GM13976 (cell line): ENCODE measurements at regions not wholly inside any gene's neighbourhood (a gene's known extent, or its start where the extent isn't known, plus 50 kb on each side); places are given as distances from the start of the nearest gene placed in this dataset.

ENCODE experiments used
- DNase-seq: peaks from one replicate; pipeline ENCODE4 v3.0.0; 2012; ENCODE audit warnings: low spot score
- in situ Hi-C: fragments of 300-500 bp; cut with MboI; formaldehyde crosslinking; loops from one replicate; pipeline ENCODE4 v1.12.0; 2022; ENCODE audit warnings: low sequenced_read_pairs, mixed read lengths, inconsistent platforms; ENCODE audit not compliant: unreplicated experiment
- TF ChIP-seq, protein P1 (sequence below): IDR thresholded peaks from 2 replicates; pipeline ENCODE4 v1.5.1; 2012; ENCODE audit warnings: borderline replicate concordance, mild to moderate bottlenecking; ENCODE audit not compliant: insufficient read depth; ENCODE audit errors: extremely low read depth, missing control alignments, control extremely low read depth

- DNase-seq: no peak
- TF ChIP-seq, protein P1, sequence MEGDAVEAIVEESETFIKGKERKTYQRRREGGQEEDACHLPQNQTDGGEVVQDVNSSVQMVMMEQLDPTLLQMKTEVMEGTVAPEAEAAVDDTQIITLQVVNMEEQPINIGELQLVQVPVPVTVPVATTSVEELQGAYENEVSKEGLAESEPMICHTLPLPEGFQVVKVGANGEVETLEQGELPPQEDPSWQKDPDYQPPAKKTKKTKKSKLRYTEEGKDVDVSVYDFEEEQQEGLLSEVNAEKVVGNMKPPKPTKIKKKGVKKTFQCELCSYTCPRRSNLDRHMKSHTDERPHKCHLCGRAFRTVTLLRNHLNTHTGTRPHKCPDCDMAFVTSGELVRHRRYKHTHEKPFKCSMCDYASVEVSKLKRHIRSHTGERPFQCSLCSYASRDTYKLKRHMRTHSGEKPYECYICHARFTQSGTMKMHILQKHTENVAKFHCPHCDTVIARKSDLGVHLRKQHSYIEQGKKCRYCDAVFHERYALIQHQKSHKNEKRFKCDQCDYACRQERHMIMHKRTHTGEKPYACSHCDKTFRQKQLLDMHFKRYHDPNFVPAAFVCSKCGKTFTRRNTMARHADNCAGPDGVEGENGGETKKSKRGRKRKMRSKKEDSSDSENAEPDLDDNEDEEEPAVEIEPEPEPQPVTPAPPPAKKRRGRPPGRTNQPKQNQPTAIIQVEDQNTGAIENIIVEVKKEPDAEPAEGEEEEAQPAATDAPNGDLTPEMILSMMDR: no peak
- in situ Hi-C loops: no loop called here
Observed at GRCh38 chr6:155738602-155739105, 283.0 kb upstream of the NOX3 start.

DNA sequence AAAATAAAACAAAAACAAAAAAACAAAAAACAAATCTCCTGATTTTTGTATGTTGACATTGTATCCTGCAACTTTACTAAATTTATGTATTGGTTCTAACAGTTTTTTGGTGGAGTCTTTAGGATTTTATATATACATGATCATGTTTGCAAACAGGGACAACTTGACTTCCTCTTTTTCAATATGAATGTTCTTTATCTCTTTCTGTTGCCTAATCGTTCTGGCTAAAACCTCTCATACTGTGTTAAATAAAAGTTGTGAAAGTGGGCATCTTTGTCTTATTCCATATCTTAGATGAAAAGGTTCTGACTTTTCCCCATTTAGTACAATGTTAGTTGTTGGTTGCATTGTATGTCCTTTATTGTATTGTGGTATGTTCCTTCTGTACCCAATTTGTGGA, 261.7 kb upstream of the NOX3 start:
- TF ChIP-seq, protein P1: no peak
- in situ Hi-C loops: no loop called here
- DNase-seq: no peak

DNA sequence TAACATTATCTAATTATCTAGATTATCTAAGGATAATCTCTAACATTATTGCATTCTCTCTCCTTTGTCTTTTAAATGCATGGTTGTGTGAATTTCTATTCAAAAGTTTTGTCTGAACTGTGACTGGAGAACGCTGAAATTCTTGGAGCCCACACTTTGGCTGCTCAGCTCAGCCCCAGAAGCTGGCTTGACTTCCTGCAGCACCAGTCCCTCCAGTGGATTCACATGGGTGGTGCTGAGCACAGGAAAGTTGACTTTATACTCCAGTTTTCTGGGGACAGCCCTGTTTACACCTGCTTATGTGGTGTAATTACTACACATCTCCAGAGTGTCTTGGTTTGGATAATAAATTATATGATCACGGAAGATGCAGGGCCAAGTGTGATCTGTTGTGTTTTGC, 255.1 kb upstream of the NOX3 start:
- TF ChIP-seq, protein P1: no peak
- DNase-seq: no peak
- in situ Hi-C loops: no loop called here

- no peak for DNase-seq
- TF ChIP-seq, protein P1: no peak
- in situ Hi-C loops: no loop called here
Observed at GRCh38 chr6:155709262-155709661, 253.6 kb upstream of the NOX3 start.

DNA sequence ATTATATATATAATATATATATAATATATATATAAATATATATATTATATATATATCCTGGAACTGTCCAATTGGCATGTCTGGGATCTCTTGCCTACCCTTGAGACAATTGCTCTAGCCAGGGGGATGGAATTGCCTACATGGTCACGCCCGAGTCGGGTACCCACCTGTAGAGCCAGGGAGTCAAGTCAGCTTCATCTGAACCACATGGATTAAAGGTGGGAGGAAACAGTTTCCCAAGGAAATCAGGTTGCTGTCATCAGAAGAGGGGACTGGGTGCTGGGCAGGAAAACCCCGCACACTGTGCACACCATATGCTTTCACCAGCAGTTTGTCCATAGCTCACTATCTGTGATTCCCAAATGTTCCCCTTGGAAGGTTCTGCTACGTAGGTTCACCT, 252.5 kb upstream of the NOX3 start:
- TF ChIP-seq, protein P1: no peak
- in situ Hi-C loops: no loop called here

DNA sequence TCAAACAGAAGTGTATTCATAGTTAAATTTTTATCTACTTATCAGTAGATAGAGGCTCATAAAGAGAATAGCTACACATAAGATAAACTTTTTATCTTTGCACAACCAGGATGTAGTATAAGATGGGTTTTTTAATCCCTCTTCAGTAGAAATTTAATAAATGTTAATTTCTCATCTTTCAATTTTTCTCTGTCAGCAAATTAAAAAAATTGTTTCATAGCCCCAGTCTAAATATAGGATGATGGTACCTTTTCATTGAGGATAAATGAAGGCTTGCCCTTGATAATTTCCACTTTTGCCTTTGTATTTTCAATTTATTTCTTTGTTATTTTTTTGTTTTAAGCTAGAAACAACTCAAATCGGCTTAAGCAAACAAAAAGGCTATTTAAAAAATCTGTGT, 251.2 kb upstream of the NOX3 start:
- TF ChIP-seq, protein P1: no peak
- in situ Hi-C loops: no loop called here
- DNase-seq: no peak

More for the DNA sequence above, 252.5 kb upstream of the NOX3 start:
- no peak for DNase-seq

DNA sequence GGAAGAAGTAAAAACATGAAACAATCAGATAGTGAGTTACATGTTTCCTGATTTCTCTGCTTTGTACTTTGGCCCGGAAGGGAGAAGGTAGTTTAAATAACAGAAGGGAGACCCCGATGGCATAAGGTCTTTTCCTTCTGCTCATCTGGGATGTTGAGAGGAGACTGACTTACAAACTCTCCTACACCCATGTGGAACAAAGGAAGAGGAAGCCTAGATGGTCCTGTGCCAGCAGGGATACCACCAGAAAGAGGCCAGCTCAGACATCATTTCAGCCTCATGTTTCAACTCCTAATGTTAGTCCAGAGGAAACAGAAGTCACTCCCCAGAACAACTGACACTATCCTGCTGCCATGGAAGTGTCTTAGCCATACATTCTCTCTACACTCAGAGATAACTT, 250.7 kb upstream of the NOX3 start:
- TF ChIP-seq, protein P1: no peak
- no peak for DNase-seq
- in situ Hi-C loops: no loop called here
